Skeletal muscle cell (primary cell): ENCODE measurements at regions not wholly inside any gene's neighbourhood (a gene's known extent, or its start where the extent isn't known, plus 50 kb on each side); places are given as distances from the start of the nearest gene placed in this dataset.
"Not testable (repeated sequence)": the region's sequence is repeated elsewhere in the genome, so short reads cannot be mapped to it uniquely, and the experiment has no call there.

Experiments used
- DNase-seq: peaks from one replicate; pipeline ENCODE4 v3.0.0-alpha.2; 2010; ENCODE audit warnings: low read depth
- H3K4me3 ChIP-seq: 2 replicates; pipeline ENCODE4 v1.5.1; 2011; ENCODE audit warnings: low read depth, mild to moderate bottlenecking, control low read depth, low read length, moderate library complexity

GRCh38 chr20:57995381-57995977 lies 233.0 kb downstream of the ANKRD60 start:
- H3K4me3 ChIP-seq: no peak overlapping the region
- DNase-seq: no peak

DNA sequence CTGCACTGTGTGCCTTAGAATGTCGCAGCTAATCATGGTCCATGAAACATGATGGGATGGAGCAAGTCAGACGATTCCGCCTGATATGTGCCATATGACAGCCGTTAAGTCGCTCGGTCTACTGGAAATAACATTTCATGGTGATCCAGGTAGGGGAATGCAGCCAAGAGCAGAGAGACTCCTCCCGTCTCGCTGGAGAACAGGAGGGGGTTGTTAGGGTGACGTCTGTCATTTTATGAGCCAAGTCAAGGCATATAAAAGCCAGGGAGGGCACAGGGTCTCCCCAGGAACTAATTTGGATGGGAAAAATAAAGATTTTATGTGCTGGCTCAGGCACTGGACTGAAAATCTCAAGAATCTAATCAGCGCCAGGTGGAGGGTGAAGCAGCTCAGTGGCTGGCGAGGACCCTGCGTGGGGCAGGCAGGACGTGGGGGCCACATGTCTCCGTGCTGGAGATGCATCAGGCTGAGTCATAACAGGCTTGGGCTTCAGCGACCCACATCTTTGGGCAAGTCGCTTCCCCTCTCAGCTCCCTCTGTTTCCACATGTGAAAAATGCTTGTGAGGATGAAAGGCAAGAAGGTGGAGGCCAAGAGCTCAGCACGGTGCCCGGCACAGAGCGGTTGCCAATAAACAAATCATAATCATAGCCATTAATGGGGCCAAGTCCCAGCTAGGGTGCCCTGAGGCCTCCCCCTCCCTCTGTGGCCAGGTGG lies 234.6 kb downstream of the ANKRD60 start:
- DNase-seq: no peak

DNA sequence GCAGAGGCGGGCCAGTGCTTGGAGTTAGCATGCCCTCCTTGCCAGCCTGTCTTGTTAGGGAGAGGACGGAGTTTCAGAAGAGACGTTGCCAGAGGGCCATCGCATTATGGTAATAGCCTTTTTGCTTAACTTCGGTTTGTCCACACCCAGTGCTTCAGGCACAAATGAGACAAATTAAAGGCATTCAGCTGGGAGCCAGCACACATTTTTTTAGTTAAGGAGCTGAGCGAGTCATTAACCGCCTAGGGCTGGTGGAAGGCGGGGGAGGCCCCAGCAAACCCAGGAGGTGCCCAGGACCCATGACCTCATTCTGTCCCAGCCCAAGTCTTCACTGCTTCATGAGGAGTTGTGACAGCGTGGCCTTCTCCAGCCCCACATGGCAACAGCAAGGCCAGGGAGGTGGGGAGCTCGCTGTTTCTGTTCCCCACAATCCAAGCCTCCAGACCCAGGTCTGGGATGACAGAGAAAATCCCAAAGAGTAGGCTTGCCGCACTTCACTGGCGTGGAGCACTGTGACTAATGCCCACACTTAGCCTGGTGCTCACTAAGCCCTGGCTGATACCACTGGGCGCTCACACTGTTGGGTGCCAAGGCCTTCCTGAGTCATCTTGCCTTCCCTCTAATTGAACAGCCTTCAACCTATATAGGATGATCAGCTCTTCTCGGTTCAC lies 237.1 kb downstream of the ANKRD60 start:
- H3K4me3 ChIP-seq: no peak overlapping the region

More for the DNA sequence above, 234.6 kb downstream of the ANKRD60 start:
- no peak overlapping the region for H3K4me3 ChIP-seq

GRCh38 chr20:57990396-57990987 lies 238.0 kb downstream of the ANKRD60 start:
- H3K4me3 ChIP-seq: no peak overlapping the region
- DNase-seq: no peak

More for the DNA sequence above, 237.1 kb downstream of the ANKRD60 start:
- no peak for DNase-seq

DNA sequence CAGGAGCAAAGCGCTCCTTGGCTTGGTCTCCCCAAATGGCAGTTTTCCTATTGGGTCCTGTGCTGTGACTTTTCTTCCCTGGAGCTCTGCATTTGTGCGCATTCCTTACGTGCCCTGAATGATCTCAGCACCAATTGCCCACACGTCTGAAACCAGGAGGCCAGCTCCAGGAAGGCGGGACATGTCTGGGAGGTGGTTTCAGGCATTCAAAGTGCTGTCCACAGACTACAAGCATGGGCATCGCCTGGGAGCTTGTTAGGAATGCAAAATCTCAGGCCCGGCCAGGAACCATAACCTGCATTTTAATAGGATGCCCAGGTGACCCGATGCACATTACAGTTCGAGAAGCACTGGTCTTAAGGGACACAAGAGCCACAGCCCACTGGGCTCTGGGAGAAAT lies 239.6 kb downstream of the ANKRD60 start:
- no peak overlapping the region for H3K4me3 ChIP-seq
- no peak for DNase-seq

DNA sequence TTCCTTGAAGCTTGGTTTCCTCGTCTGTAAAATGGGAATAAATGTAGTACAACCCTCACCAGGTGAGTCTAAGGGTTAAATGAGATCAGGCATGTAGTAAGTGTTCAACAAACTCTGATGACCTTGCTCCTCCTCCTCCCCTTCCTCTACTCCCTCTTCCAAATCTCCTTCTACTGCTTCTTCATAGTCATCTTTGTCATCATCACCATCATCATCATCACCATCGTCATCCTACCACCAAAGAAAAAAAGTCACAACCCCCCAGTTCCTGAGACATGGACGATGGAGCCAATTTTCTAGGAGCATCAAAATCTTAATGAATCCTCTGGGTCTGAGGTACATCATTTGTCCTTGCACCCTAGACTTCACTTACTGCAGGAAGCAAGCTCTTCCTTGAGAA lies 240.0 kb downstream of the ANKRD60 start:
- DNase-seq: no peak
- no peak overlapping the region for H3K4me3 ChIP-seq

DNA sequence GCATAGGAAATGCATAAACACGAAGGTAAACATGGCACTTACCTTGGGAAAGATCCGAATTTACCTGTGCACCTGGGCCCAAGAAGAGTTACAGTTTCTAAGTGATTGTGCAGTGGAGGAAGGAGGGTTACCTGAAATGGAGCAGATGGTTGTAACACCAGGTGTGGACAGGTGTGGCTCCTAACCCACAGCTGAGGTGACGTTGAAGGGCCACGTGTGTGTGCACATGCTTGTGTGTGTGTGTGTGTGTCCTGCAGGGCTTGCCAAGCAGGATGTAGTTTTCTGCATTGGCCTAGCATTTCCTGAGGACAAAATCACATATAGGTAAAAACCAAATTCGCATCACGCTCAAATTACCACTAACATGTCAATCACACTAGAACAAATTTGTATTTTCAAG lies 240.8 kb downstream of the ANKRD60 start:
- H3K4me3 ChIP-seq: no peak overlapping the region
- DNase-seq: no peak

GRCh38 chr20:57986666-57987065 lies 241.8 kb downstream of the ANKRD60 start:
- H3K4me3 ChIP-seq: no peak overlapping the region

GRCh38 chr20:57985278-57985677 lies 243.2 kb downstream of the ANKRD60 start:
- DNase-seq: no peak
- no peak overlapping the region for H3K4me3 ChIP-seq

More at GRCh38 chr20:57986666-57987065, 241.8 kb downstream of the ANKRD60 start:
- no peak for DNase-seq

GRCh38 chr20:57983082-57983481 lies 245.4 kb downstream of the ANKRD60 start:
- H3K4me3 ChIP-seq: no peak overlapping the region
- no peak for DNase-seq

- no peak overlapping the region for H3K4me3 ChIP-seq
- no peak for DNase-seq
These were observed 247.9 kb downstream of the ANKRD60 start for GRCh38 chr20:57980506-57980905.

DNA sequence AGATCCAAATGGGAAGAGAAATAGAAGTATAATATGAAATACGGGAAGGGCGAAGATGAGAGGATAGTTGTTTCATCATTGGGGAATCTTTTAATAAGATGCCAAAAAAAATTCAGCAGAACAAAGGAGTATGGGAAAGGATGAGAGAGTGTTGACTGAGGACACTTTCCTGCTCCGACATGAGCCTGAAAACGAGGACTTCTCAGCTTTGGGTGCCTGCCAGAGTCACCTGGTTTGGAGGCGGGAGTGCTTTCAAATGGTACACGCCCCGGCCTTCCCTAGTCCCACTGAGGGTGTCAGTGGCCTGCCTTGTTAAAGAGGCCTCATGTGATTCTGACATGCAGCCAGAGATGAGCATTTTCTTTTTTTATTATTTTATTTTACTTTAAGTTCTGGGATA lies 250.9 kb downstream of the ANKRD60 start:
- H3K4me3 ChIP-seq: no peak overlapping the region
- DNase-seq: no peak

DNA sequence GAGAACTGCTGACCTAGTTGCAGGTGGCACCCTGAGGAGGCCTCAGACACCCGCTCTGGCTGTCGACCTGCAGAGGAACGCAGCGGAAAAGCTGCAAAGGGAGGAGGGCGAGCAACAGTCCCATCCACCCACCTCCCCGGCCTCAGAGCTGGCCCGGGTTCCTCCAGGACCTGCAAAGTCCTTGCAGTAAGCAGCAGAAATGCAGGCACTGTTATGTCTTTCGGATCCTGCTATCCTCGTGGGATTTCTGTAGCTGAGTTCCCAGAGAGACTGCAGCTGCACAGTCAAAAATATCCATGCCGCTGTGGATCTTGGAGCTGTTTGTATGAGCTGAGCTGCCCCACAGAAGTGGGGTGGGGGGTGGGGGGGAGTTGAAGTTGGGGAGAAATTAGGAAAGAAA lies 251.3 kb downstream of the ANKRD60 start:
- no peak overlapping the region for H3K4me3 ChIP-seq
- no peak for DNase-seq

GRCh38 chr20:57974863-57975262 lies 253.6 kb downstream of the ANKRD60 start:
- no peak overlapping the region for H3K4me3 ChIP-seq
- no peak for DNase-seq

DNA sequence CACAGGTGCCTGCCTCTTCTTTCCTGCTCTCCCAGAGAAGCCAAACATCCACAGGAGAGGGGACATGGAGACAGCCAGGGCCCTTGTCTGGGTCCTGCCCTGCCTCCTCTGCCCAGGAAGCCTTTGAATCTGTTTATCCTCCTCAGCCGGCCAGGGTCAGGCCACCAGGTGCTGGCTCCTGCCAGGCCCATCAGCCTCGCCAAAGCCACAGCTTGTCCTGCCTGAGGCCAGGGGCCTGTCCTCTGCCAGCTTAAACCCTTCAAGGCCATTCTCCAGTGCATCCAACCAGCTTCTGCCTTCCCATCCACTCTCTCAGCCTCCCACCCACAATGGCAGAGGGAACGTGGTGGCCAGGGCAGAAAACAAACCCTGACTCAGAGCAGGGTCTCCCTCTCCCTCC lies 254.6 kb downstream of the ANKRD60 start:
- DNase-seq: no peak
- H3K4me3 ChIP-seq: no peak overlapping the region

DNA sequence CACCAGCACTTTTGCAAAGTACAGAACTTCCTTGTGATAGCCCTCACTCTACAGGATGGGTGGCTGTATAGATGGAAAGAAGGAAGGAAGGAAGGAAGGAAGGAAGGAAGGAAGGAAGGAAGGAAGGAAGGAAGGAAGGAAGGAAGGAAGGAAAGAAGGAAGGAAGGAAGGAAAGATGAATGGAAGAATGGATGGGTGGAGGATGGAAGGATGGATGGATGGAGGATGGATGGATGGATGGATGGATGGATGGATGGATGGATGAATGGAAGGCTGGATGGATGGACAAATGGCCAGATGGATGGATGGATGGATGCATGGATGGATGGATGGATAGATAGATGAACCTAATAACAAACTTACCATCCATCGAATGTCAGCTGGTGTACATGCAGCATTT lies 256.9 kb downstream of the ANKRD60 start:
- not testable (repeated sequence) for DNase-seq, H3K4me3 ChIP-seq

DNA sequence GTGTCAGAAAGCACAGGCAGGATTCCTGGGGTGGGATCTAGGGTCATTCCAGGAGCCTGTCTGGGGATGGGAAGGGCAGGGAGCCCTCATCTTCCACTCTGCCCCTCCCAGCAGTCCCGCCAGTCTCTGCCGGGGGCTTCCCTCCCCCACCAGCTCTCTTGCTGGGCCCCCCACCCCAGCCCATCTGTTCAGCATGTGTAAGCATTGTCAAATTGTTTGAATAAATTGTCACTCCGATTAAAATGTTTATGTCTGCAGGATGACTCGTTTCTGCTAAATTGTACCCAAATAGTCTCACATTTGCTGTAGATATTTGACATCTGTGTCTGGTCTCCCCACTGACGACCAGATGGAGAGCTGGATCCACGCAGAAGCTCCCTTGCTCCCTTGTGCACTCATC lies 257.6 kb downstream of the ANKRD60 start:
- no peak for DNase-seq

DNA sequence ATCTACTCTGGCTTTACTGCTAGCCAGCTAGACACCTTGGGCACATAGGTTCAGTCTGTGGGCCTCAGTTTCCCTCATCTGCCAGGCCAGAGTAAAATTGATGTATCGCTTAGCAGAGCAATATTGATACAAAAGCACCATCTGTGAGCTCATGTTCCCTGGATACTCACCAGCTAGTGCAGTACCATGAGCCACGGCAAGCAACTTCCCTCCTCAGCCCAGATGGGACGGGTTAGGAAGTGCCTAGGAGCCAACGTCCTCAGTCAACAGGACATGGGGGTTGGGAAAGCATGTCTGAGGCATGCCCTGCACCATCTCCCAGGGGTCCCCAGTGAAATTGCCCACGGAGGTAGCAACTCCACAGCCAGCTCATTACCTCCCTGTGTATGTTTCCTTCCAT lies 258.3 kb downstream of the ANKRD60 start:
- H3K4me3 ChIP-seq: no peak overlapping the region
- DNase-seq: no peak

More for the DNA sequence above, 257.6 kb downstream of the ANKRD60 start:
- H3K4me3 ChIP-seq: no peak overlapping the region

DNA sequence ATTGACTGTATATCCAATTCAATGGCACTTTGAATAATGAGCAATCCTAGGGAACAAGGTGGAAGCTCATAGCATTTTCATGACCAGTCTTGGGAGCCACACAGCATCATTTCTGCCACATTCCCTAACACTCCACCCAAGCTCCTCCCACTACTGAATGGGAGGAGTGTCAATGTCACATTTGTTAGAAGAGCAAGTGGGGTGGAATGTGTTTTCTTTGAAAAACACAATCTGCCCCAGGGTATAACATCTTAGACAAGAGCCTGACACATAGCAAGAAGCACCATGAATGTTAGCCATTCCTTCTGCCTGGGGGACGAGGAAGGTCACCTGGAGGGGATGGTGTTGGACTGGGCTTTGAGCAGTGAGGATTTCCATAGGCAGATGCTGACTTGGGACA lies 258.3 kb upstream of the PMEPA1 start:
- no peak overlapping the region for H3K4me3 ChIP-seq
- no peak for DNase-seq

DNA sequence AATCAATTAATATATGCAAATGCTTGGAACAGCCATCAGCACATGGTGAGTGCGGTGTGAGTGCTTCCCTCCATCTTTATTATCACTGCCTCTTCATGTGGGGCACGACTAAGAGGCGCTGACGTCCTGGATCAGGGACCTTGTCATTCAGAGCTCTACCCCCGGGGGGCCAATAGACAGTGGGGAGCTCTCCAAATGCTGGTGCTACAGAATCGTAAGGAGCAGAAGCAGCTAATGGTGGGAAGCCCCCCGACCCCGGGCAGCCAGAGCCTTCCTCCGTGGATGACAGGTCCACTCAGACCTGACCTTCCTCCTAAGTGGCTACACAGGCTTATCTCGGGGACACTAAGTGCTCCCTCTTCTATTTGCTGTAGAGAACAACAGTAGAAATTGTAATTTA lies 257.5 kb upstream of the PMEPA1 start:
- H3K4me3 ChIP-seq: no peak overlapping the region
- DNase-seq: no peak
